Daoy (cell line): ENCODE measurements at regions not wholly inside any gene's neighbourhood (a gene's known extent, or its start where the extent isn't known, plus 50 kb on each side); places are given as distances from the start of the nearest gene placed in this dataset.

Source experiments
- DNase-seq: peaks from one replicate; pipeline ENCODE4 v3.0.0-alpha.2; 2015; ENCODE audit warnings: low read depth

- peak; percentile 64 for DNase-seq
These were observed 278.9 kb upstream of the CRY1 start for GRCh38 chr12:107372229-107372658.

- DNase-seq: no peak
These were observed 280.0 kb upstream of the CRY1 start for GRCh38 chr12:107373238-107373809.

GRCh38 chr12:107374161-107374840 is 281.0 kb upstream of the CRY1 start:
- DNase-seq: no peak

- no peak for DNase-seq
These were observed 281.9 kb upstream of the CRY1 start for GRCh38 chr12:107375231-107375630.

- peak; percentile 47 for DNase-seq
These were observed 284.4 kb upstream of the CRY1 start for GRCh38 chr12:107377596-107378385.

GRCh38 chr12:107378609-107379008 is 285.3 kb upstream of the CRY1 start:
- DNase-seq: no peak

GRCh38 chr12:107379142-107379851 is 285.9 kb upstream of the CRY1 start:
- peak; percentile 60 for DNase-seq

- peak; percentile 49 for DNase-seq
These were observed 286.7 kb upstream of the CRY1 start for GRCh38 chr12:107379852-107380567.

- DNase-seq: no peak
These were observed 291.3 kb upstream of the CRY1 start for GRCh38 chr12:107384645-107385044.

GRCh38 chr12:107385509-107385908 is 292.2 kb upstream of the CRY1 start:
- peak; percentile 73 for DNase-seq

GRCh38 chr12:107386569-107386968 is 293.2 kb upstream of the CRY1 start:
- DNase-seq: no peak

- no peak for DNase-seq
These were observed 294.9 kb upstream of the CRY1 start for GRCh38 chr12:107388263-107388662.

GRCh38 chr12:107390414-107390813 is 295.2 kb upstream of the PWP1 start:
- DNase-seq: no peak

- DNase-seq: no peak
These were observed 292.4 kb upstream of the PWP1 start for GRCh38 chr12:107393043-107393717.

GRCh38 chr12:107394693-107395092 is 290.9 kb upstream of the PWP1 start:
- no peak for DNase-seq

GRCh38 chr12:107395817-107396216 is 289.8 kb upstream of the PWP1 start:
- DNase-seq: no peak

- DNase-seq: no peak
These were observed 288.6 kb upstream of the PWP1 start for GRCh38 chr12:107396991-107397390.

GRCh38 chr12:107397890-107398500 is 287.6 kb upstream of the PWP1 start:
- no peak for DNase-seq

- no peak for DNase-seq
These were observed 286.6 kb upstream of the PWP1 start for GRCh38 chr12:107399046-107399445.

GRCh38 chr12:107400686-107401447 is 284.7 kb upstream of the PWP1 start:
- peak; percentile 72 for DNase-seq
